Cardiac muscle cell (in vitro differentiated cells and primary cell): ENCODE measurements at regions not wholly inside any gene's neighbourhood (a gene's known extent, or its start where the extent isn't known, plus 50 kb on each side); places are given as distances from the start of the nearest gene placed in this dataset.
A peak's percentile ranks its signal among the peaks of the same experiment; 100 is the strongest.

Experiments
- DNase-seq, 2 donors: peaks; one replicate each; pipeline versions ENCODE4 v3.0.0 to v3.0.0-alpha.2; 2010 to 2017; ENCODE audit warnings: low read depth in 1 of 2, low spot score in 1 of 2
- H3K27ac ChIP-seq: fragments of 200-600 bp; sonication (generic); 2 replicates; pipeline ENCODE4 v1.5.1; 2016
- H3K27me3 ChIP-seq: fragments of 200-600 bp; sonication (generic); 2 replicates; pipeline ENCODE4 v1.6.0; 2016; ENCODE audit warnings: control low read depth
- H3K36me3 ChIP-seq: fragments of 200-600 bp; sonication (generic); 2 replicates; pipeline ENCODE4 v1.5.1; 2016; ENCODE audit warnings: control low read depth
- H3K4me1 ChIP-seq: fragments of 200-600 bp; sonication (generic); 2 replicates; pipeline ENCODE4 v1.8.1; 2017; ENCODE audit warnings: low read depth, mild to moderate bottlenecking, mixed run types
- H3K4me3 ChIP-seq: fragments of 200-600 bp; sonication (generic); 2 replicates; pipeline ENCODE4 v1.5.1; 2016; ENCODE audit warnings: mild to moderate bottlenecking
- H3K9me3 ChIP-seq: fragments of 200-600 bp; sonication (generic); 2 replicates; pipeline ENCODE4 v1.5.1; 2017; ENCODE audit warnings: low read depth, mild to moderate bottlenecking, control low read depth
- TF ChIP-seq, protein P1 (sequence below): IDR thresholded peaks from 2 replicates; pipeline ENCODE4 v1.5.1; 2012; ENCODE audit warnings: low read depth, mild to moderate bottlenecking, low read length

GRCh38 chr1:59032228-59032627 is 248.4 kb upstream of the JUN start:
- Histone ChIP-seq H3K36me3 (no peaks in the 10 kb centered on the region), H3K4me3 (no peak overlapping the region), H3K4me1 (no peaks in the 10 kb centered on the region), H3K27me3 (no peaks in the 10 kb centered on the region), H3K9me3 (no peaks in the 10 kb centered on the region), H3K27ac (no peak overlapping the region)
- TF ChIP-seq, protein P1, sequence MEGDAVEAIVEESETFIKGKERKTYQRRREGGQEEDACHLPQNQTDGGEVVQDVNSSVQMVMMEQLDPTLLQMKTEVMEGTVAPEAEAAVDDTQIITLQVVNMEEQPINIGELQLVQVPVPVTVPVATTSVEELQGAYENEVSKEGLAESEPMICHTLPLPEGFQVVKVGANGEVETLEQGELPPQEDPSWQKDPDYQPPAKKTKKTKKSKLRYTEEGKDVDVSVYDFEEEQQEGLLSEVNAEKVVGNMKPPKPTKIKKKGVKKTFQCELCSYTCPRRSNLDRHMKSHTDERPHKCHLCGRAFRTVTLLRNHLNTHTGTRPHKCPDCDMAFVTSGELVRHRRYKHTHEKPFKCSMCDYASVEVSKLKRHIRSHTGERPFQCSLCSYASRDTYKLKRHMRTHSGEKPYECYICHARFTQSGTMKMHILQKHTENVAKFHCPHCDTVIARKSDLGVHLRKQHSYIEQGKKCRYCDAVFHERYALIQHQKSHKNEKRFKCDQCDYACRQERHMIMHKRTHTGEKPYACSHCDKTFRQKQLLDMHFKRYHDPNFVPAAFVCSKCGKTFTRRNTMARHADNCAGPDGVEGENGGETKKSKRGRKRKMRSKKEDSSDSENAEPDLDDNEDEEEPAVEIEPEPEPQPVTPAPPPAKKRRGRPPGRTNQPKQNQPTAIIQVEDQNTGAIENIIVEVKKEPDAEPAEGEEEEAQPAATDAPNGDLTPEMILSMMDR, result no peak
- no peak for DNase-seq

- peaks cover 5% of the 10 kb centered on the region for H3K27me3 ChIP-seq
- no peaks in the 10 kb centered on the region for H3K36me3 ChIP-seq
- H3K4me3 ChIP-seq, result no peak overlapping the region
- no peak for DNase-seq
- H3K27ac ChIP-seq, result no peak overlapping the region
- no peaks in the 10 kb centered on the region for H3K9me3 ChIP-seq
- TF ChIP-seq, protein P1, result no peak
- no peaks in the 10 kb centered on the region for H3K4me1 ChIP-seq
Observed at GRCh38 chr1:59033761-59034160, 249.9 kb upstream of the JUN start.

- Histone ChIP-seq H3K9me3 (no peaks in the 10 kb centered on the region), H3K27me3 (peaks cover 5% of the 10 kb centered on the region), H3K4me3 (no peak overlapping the region), H3K4me1 (no peaks in the 10 kb centered on the region), H3K27ac (no peak overlapping the region), H3K36me3 (no peaks in the 10 kb centered on the region)
- TF ChIP-seq, protein P1, result no peak
- DNase-seq, result no peak
Observed at GRCh38 chr1:59034925-59035324, 251.1 kb upstream of the JUN start.

DNA sequence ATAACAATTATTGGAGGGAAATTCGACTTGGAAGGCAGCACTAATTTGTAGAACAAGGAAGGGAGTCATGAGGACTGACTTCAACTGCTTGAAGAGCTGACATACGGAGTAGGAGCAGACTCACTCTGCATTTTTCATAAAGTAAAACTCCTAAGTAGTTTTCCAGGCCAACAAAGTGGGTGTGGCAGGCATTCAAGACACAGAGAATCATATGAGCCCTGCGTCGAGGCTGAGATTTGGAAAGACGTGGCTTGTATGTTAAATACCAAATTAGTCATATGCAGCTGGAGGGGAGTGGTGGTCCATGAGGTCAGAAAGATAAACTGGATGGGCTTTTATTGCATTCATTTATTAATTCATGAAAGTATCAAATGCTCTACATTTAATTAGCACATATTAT is 255.7 kb upstream of the JUN start:
- TF ChIP-seq, protein P1, result no peak
- Histone ChIP-seq H3K27me3 (peaks cover 5% of the 10 kb centered on the region), H3K36me3 (no peaks in the 10 kb centered on the region), H3K27ac (no peak overlapping the region), H3K4me1 (peaks cover 6% of the 10 kb centered on the region), H3K9me3 (no peaks in the 10 kb centered on the region), H3K4me3 (no peak overlapping the region)
- DNase-seq, result no peak

DNA sequence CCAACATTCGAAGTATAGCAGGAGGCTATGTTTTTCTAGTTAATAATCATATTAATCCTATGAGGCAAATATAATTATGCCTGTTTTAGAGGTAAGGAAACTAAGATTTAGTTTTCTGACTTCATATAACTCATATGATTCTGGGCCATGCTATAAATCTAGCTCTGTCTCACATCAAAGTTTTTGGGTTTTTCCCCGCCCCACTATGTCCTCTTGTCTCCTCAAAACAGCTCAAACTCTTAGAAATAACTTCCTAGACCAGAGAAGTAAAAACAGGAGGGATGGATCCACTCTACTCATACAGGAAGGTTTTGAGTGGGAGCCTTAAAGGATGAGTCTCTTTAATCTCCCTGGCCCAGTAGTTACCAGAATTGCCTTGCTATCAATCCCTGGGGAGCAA is 256.4 kb upstream of the FGGY start:
- Histone ChIP-seq H3K27ac (no peak overlapping the region), H3K9me3 (no peaks in the 10 kb centered on the region), H3K27me3 (peaks cover 5% of the 10 kb centered on the region), H3K4me1 (peaks cover 6% of the 10 kb centered on the region), H3K4me3 (no peak overlapping the region), H3K36me3 (no peaks in the 10 kb centered on the region)
- TF ChIP-seq, protein P1, result no peak
- DNase-seq, result no peak

- H3K27ac ChIP-seq, result no peak overlapping the region
Observed at GRCh38 chr1:59041646-59042277, 255.1 kb upstream of the FGGY start.

More at GRCh38 chr1:59041646-59042277, 255.1 kb upstream of the FGGY start:
- Histone ChIP-seq H3K4me1 (peaks cover 6% of the 10 kb centered on the region), H3K27me3 (peaks cover 5% of the 10 kb centered on the region), H3K9me3 (no peaks in the 10 kb centered on the region), H3K4me3 (no peak overlapping the region), H3K36me3 (no peaks in the 10 kb centered on the region)
- peak in 1 of 2 donors; percentile 83 for DNase-seq
- TF ChIP-seq, protein P1, result no peak
